RWPE1 (cell line): ENCODE measurements at regions not wholly inside any gene's neighbourhood (a gene's known extent, or its start where the extent isn't known, plus 50 kb on each side); places are given as distances from the start of the nearest gene placed in this dataset.

Experiments
- CTCF ChIA-PET: fragments of 350-600 bp; sonication (Branson Sonifier 250); formaldehyde crosslinking; extraction: SDS; loops from one replicate; lab custom pipeline; 2021; lab: Yijun Ruan, JAX
- POLR2A ChIA-PET: fragments of 400-600 bp; formaldehyde crosslinking; extraction: SDS; loops from one replicate; lab custom pipeline; 2020; ENCODE audit warnings: antibody characterized with exemption; ENCODE audit not compliant: low non-redundant PET; lab: Yijun Ruan, JAX
- DNase-seq: peaks from one replicate; pipeline ENCODE4 v3.0.0; 2012; ENCODE audit warnings: low spot score
- H3K27ac ChIP-seq: fragments of 450-650 bp; 2 replicates; pipeline ENCODE4 v1.5.1; 2017
- CTCF ChIP-seq: fragments of 450-650 bp; conservative IDR thresholded peaks from 2 replicates; pipeline ENCODE4 v1.5.1; 2017; ENCODE audit warnings: low read depth, mild to moderate bottlenecking

- ChIA-PET CTCF (no interaction called here), POLR2A (no interaction called here)
- no peak for DNase-seq
- H3K27ac ChIP-seq, result no peak overlapping the region
- TF ChIP-seq CTCF, result no peak
Observed at GRCh38 chr2:107202962-107203591, 317.1 kb upstream of the ST6GAL2 start.

GRCh38 chr2:107215401-107216350 lies 329.7 kb upstream of the ST6GAL2 start:
- CTCF ChIA-PET, result interaction anchor here (0.7 kb wide), 1 partner anchor 502 kb away, joined by 3 read pairs; no protein-coding TSS in a partner anchor
- no peak for DNase-seq
- POLR2A ChIA-PET, result no interaction called here
- no peak overlapping the region for H3K27ac ChIP-seq
- no peak for TF ChIP-seq CTCF

- DNase-seq, result no peak
- ChIA-PET CTCF (no interaction called here), POLR2A (no interaction called here)
- H3K27ac ChIP-seq, result no peak overlapping the region
- no peak for TF ChIP-seq CTCF
Observed at GRCh38 chr2:107218208-107218607, 332.2 kb upstream of the ST6GAL2 start.

GRCh38 chr2:107222466-107222865 lies 336.5 kb upstream of the ST6GAL2 start:
- ChIA-PET CTCF (no interaction called here), POLR2A (no interaction called here)
- TF ChIP-seq CTCF, result no peak
- DNase-seq, result no peak
- H3K27ac ChIP-seq, result no peak overlapping the region

- POLR2A ChIA-PET, result no interaction called here
Observed at GRCh38 chr2:107235491-107236254, 349.7 kb upstream of the ST6GAL2 start.

More at GRCh38 chr2:107235491-107236254, 349.7 kb upstream of the ST6GAL2 start:
- DNase-seq, result no peak
- CTCF ChIA-PET, result no interaction called here
- TF ChIP-seq CTCF, result no peak
- no peak overlapping the region for H3K27ac ChIP-seq
